Skeletal muscle satellite cell (primary cell): ENCODE measurements at regions not wholly inside any gene's neighbourhood (a gene's known extent, or its start where the extent isn't known, plus 50 kb on each side); places are given as distances from the start of the nearest gene placed in this dataset.
"Not testable (repeated sequence)": the region's sequence is repeated elsewhere in the genome, so short reads cannot be mapped to it uniquely, and the experiment has no call there.

Experiments used
- H3K27me3 ChIP-seq: 2 replicates; pipeline ENCODE4 v1.7.0; 2013; ENCODE audit warnings: low read length; ENCODE audit not compliant: control insufficient read depth, insufficient read depth
- H3K36me3 ChIP-seq: 2 replicates; pipeline ENCODE4 v1.7.0; 2013; ENCODE audit warnings: mild to moderate bottlenecking, control low read depth, low read length; ENCODE audit not compliant: insufficient read depth
- H3K4me1 ChIP-seq: 2 replicates; pipeline ENCODE4 v1.7.0; 2013; ENCODE audit warnings: low read length; ENCODE audit not compliant: control insufficient read depth, insufficient read depth
- H3K4me2 ChIP-seq: 2 replicates; pipeline ENCODE4 v1.7.0; 2013; ENCODE audit warnings: mild to moderate bottlenecking, low read length
- H3K4me3 ChIP-seq: 2 replicates; pipeline ENCODE4 v1.7.0; 2013; ENCODE audit warnings: low read length
- H3K9ac ChIP-seq: 2 replicates; pipeline ENCODE4 v1.7.0; 2013; ENCODE audit warnings: mild to moderate bottlenecking, low read depth, low read length, moderate library complexity
- H3K9me3 ChIP-seq: replicated peaks from 2 replicates; pipeline ENCODE4 v1.7.0; 2013; ENCODE audit warnings: mild to moderate bottlenecking, control low read depth, low read length

- no peaks in the 10 kb centered on the region for H3K27me3 ChIP-seq
- H3K4me3 ChIP-seq = no peak overlapping the region
- H3K9me3 ChIP-seq = no peaks in the 10 kb centered on the region
- no peak overlapping the region for H3K9ac ChIP-seq
- H3K36me3 ChIP-seq = no peaks in the 10 kb centered on the region
- no peak overlapping the region for H3K4me2 ChIP-seq
- no peaks in the 10 kb centered on the region for H3K4me1 ChIP-seq
Observed at GRCh38 chr4:147136310-147136709, 190.6 kb upstream of the TTC29 start.

- Histone ChIP-seq H3K36me3 (no peaks in the 10 kb centered on the region), H3K9ac (no peak overlapping the region), H3K4me3 (no peak overlapping the region), H3K4me2 (no peak overlapping the region), H3K9me3 (no peaks in the 10 kb centered on the region), H3K4me1 (no peaks in the 10 kb centered on the region), H3K27me3 (no peaks in the 10 kb centered on the region)
Observed at GRCh38 chr4:147136751-147137150, 191.1 kb upstream of the TTC29 start.

GRCh38 chr4:147137280-147137679 is 191.6 kb upstream of the TTC29 start:
- Histone ChIP-seq H3K4me1 (no peaks in the 10 kb centered on the region), H3K9ac (no peak overlapping the region), H3K4me3 (no peak overlapping the region), H3K4me2 (no peak overlapping the region), H3K27me3 (no peaks in the 10 kb centered on the region), H3K36me3 (no peaks in the 10 kb centered on the region), H3K9me3 (no peaks in the 10 kb centered on the region)

GRCh38 chr4:147138171-147138570 is 192.5 kb upstream of the TTC29 start:
- Histone ChIP-seq H3K27me3 (no peaks in the 10 kb centered on the region), H3K9me3 (no peaks in the 10 kb centered on the region), H3K36me3 (no peaks in the 10 kb centered on the region), H3K9ac (no peak overlapping the region), H3K4me2 (no peak overlapping the region), H3K4me1 (no peaks in the 10 kb centered on the region), H3K4me3 (no peak overlapping the region)

- H3K4me3 ChIP-seq = no peak overlapping the region
Observed at GRCh38 chr4:147139455-147140198, 194.0 kb upstream of the TTC29 start.

GRCh38 chr4:147151763-147152162 is 206.1 kb upstream of the TTC29 start:
- H3K27me3 ChIP-seq = no peaks in the 10 kb centered on the region
- H3K9ac ChIP-seq = no peak overlapping the region
- no peak overlapping the region for H3K4me2 ChIP-seq
- no peaks in the 10 kb centered on the region for H3K9me3 ChIP-seq
- no peaks in the 10 kb centered on the region for H3K4me1 ChIP-seq
- no peak overlapping the region for H3K4me3 ChIP-seq
- no peaks in the 10 kb centered on the region for H3K36me3 ChIP-seq

More at GRCh38 chr4:147139455-147140198, 194.0 kb upstream of the TTC29 start:
- Histone ChIP-seq H3K27me3 (no peaks in the 10 kb centered on the region), H3K9me3 (no peaks in the 10 kb centered on the region), H3K9ac (no peak overlapping the region), H3K36me3 (no peaks in the 10 kb centered on the region), H3K4me1 (no peaks in the 10 kb centered on the region), H3K4me2 (no peak overlapping the region)

- Histone ChIP-seq H3K4me1 (peaks cover 13% of the 10 kb centered on the region), H3K9ac (peak overlapping the region; percentile 79), H3K36me3 (no peaks in the 10 kb centered on the region), H3K27me3 (no peaks in the 10 kb centered on the region), H3K4me2 (peak overlapping the region; percentile 92), H3K4me3 (peak overlapping the region; percentile 73), H3K9me3 (no peaks in the 10 kb centered on the region)
Observed at GRCh38 chr4:147157860-147158701, 212.4 kb upstream of the TTC29 start.

- no peaks in the 10 kb centered on the region for H3K9me3 ChIP-seq
- no peaks in the 10 kb centered on the region for H3K27me3 ChIP-seq
- no peaks in the 10 kb centered on the region for H3K36me3 ChIP-seq
- peaks cover 13% of the 10 kb centered on the region for H3K4me1 ChIP-seq
- H3K4me3 ChIP-seq = no peak overlapping the region
- no peak overlapping the region for H3K9ac ChIP-seq
- no peak overlapping the region for H3K4me2 ChIP-seq
Observed at GRCh38 chr4:147160908-147161513, 215.3 kb upstream of the TTC29 start.

GRCh38 chr4:147163311-147163710 is 217.6 kb upstream of the TTC29 start:
- no peaks in the 10 kb centered on the region for H3K9me3 ChIP-seq
- no peak overlapping the region for H3K4me3 ChIP-seq
- peaks cover 11% of the 10 kb centered on the region for H3K4me1 ChIP-seq
- H3K27me3 ChIP-seq = no peaks in the 10 kb centered on the region
- no peak overlapping the region for H3K4me2 ChIP-seq
- H3K36me3 ChIP-seq = no peaks in the 10 kb centered on the region
- H3K9ac ChIP-seq = no peak overlapping the region

GRCh38 chr4:147168200-147168599 is 222.5 kb upstream of the TTC29 start:
- H3K27me3 ChIP-seq, H3K36me3 ChIP-seq, H3K4me2 ChIP-seq, H3K4me1 ChIP-seq, H3K4me3 ChIP-seq, H3K9ac ChIP-seq, H3K9me3 ChIP-seq: not testable (repeated sequence)

GRCh38 chr4:147173322-147173721 is 227.7 kb upstream of the TTC29 start:
- H3K4me2 ChIP-seq = no peak overlapping the region
- no peak overlapping the region for H3K9ac ChIP-seq
- no peak overlapping the region for H3K4me3 ChIP-seq
- no peaks in the 10 kb centered on the region for H3K36me3 ChIP-seq
- no peaks in the 10 kb centered on the region for H3K27me3 ChIP-seq
- no peaks in the 10 kb centered on the region for H3K9me3 ChIP-seq
- no peaks in the 10 kb centered on the region for H3K4me1 ChIP-seq
